ENCODE measurements at regions not wholly inside any gene's neighbourhood (a gene's known extent, or its start where the extent isn't known, plus 50 kb on each side); places are given as distances from the start of the nearest gene placed in this dataset.
"Not testable (repeated sequence)": the region's sequence is repeated elsewhere in the genome, so short reads cannot be mapped to it uniquely, and the experiment has no call there.

- DNase-seq, result no peak
Observed at GRCh38 chr3:88812576-88812975, 294.8 kb upstream of the EPHA3 start.

- DNase-seq, result no peak
Observed at GRCh38 chr3:88816445-88816844, 291.0 kb upstream of the EPHA3 start.

GRCh38 chr3:88824666-88825564, 282.5 kb upstream of the EPHA3 start:
- DNase-seq, result no peak

- no peak for DNase-seq
Observed at GRCh38 chr3:88828466-88828865, 279.0 kb upstream of the EPHA3 start.

GRCh38 chr3:88852606-88853005, 254.8 kb upstream of the EPHA3 start:
- no peak for DNase-seq

GRCh38 chr3:88863196-88863595, 244.2 kb upstream of the EPHA3 start:
- DNase-seq, result no peak

- DNase-seq, result no peak
Observed at GRCh38 chr3:88876724-88877123, 230.7 kb upstream of the EPHA3 start.

GRCh38 chr3:88879905-88880304, 227.5 kb upstream of the EPHA3 start:
- DNase-seq, result no peak

- DNase-seq, result no peak
Observed at GRCh38 chr3:88882121-88882520, 225.3 kb upstream of the EPHA3 start.

- not testable (repeated sequence) for DNase-seq
Observed at GRCh38 chr3:88886624-88887023, 220.8 kb upstream of the EPHA3 start.

GRCh38 chr3:88896026-88896425, 211.4 kb upstream of the EPHA3 start:
- no peak for DNase-seq

GRCh38 chr3:88912294-88912877, 195.0 kb upstream of the EPHA3 start:
- DNase-seq, result no peak

GRCh38 chr3:88918841-88919240, 188.6 kb upstream of the EPHA3 start:
- DNase-seq, result no peak

GRCh38 chr3:88921986-88922385, 185.4 kb upstream of the EPHA3 start:
- DNase-seq, result no peak

- DNase-seq, result no peak
Observed at GRCh38 chr3:88926221-88926620, 181.2 kb upstream of the EPHA3 start.

GRCh38 chr3:88930611-88931010, 176.8 kb upstream of the EPHA3 start:
- DNase-seq, result no peak

- DNase-seq, result no peak
Observed at GRCh38 chr3:88936831-88937230, 170.6 kb upstream of the EPHA3 start.

GRCh38 chr3:88940296-88940695, 167.1 kb upstream of the EPHA3 start:
- DNase-seq, result no peak

- no peak for DNase-seq
Observed at GRCh38 chr3:88947013-88947412, 160.4 kb upstream of the EPHA3 start.

GRCh38 chr3:88954853-88955252, 152.6 kb upstream of the EPHA3 start:
- no peak for DNase-seq

GRCh38 chr3:88955274-88955673, 152.1 kb upstream of the EPHA3 start:
- DNase-seq, result no peak

- no peak for DNase-seq
Observed at GRCh38 chr3:88957711-88958439, 149.5 kb upstream of the EPHA3 start.

- no peak for DNase-seq
Observed at GRCh38 chr3:88960019-88960418, 147.4 kb upstream of the EPHA3 start.

GRCh38 chr3:88963003-88963402, 144.4 kb upstream of the EPHA3 start:
- DNase-seq, result no peak
